Erythroblast (primary cell): ENCODE measurements at regions not wholly inside any gene's neighbourhood (a gene's known extent, or its start where the extent isn't known, plus 50 kb on each side); places are given as distances from the start of the nearest gene placed in this dataset.

Experiments
- GATA1 ChIP-seq: IDR thresholded peaks from 2 replicates; pipeline ENCODE4 v1.6.1; 2011; ENCODE audit warnings: low read depth, mild to moderate bottlenecking, control low read depth, low read length, moderate library complexity
- POLR2A ChIP-seq: IDR thresholded peaks from 2 replicates; pipeline ENCODE4 v1.6.1; 2011; ENCODE audit warnings: mild to moderate bottlenecking, low read length

GRCh38 chr20:51188941-51189340 lies 166.0 kb upstream of the KCNG1 start:
- TF ChIP-seq POLR2A (no peak), GATA1 (no peak)
